ENCODE measurements at regions not wholly inside any gene's neighbourhood (a gene's known extent, or its start where the extent isn't known, plus 50 kb on each side); places are given as distances from the start of the nearest gene placed in this dataset.

DNA sequence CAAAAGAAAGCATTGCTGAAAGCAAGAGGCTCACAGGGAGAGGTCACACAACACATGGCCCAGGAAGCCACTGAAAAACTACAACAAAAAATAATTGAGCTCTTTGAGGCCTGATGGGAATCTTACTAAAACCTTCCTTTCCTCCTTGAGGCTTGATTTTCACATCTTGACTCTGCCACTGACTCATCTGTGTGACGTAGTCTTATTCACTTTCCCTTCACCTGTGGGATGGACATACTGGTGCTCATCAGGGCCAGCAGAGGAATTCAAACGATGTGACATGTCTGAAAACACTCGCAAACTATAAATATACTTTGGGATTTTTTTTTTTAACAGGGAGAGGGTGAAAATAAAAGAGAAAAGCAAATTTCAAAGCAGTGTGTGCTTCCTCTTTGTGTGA, 78.3 kb upstream of the ASIC2 start:
- DNase-seq (ENCODE audit: low read depth), result no peak
- no peak overlapping the region for H3K4me3 ChIP-seq (ENCODE audit: low read depth, low read length)
- TF ChIP-seq, protein P1, sequence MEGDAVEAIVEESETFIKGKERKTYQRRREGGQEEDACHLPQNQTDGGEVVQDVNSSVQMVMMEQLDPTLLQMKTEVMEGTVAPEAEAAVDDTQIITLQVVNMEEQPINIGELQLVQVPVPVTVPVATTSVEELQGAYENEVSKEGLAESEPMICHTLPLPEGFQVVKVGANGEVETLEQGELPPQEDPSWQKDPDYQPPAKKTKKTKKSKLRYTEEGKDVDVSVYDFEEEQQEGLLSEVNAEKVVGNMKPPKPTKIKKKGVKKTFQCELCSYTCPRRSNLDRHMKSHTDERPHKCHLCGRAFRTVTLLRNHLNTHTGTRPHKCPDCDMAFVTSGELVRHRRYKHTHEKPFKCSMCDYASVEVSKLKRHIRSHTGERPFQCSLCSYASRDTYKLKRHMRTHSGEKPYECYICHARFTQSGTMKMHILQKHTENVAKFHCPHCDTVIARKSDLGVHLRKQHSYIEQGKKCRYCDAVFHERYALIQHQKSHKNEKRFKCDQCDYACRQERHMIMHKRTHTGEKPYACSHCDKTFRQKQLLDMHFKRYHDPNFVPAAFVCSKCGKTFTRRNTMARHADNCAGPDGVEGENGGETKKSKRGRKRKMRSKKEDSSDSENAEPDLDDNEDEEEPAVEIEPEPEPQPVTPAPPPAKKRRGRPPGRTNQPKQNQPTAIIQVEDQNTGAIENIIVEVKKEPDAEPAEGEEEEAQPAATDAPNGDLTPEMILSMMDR (IDR thresholded peaks at IDR 0.05; ENCODE audit: low read depth, low read length, missing control alignments), result no peak

DNA sequence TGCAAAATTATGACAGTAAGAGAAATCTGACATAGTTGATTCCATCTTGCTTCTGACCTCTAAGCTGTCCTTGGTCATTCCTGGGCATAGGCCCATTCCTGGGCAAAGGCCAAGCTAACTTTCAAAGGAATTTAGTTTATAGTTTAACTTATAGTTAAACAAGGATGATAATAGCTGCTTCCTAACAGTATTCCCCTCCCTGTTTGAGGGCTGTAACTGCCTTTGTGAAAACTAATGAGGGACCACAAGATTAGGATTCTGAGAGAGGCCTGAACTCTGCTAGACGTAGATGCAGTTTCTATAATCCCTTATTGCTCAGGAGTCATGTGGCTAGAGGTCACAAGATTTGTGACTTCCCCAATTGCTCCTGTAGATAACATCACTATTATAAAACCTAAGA, 80.2 kb upstream of the ASIC2 start:
- no peak overlapping the region for H3K4me3 ChIP-seq (ENCODE audit: low read depth, low read length)
- TF ChIP-seq, protein P1 (IDR thresholded peaks at IDR 0.05; ENCODE audit: low read depth, low read length, missing control alignments), result no peak
- no peak for DNase-seq (ENCODE audit: low read depth)

DNA sequence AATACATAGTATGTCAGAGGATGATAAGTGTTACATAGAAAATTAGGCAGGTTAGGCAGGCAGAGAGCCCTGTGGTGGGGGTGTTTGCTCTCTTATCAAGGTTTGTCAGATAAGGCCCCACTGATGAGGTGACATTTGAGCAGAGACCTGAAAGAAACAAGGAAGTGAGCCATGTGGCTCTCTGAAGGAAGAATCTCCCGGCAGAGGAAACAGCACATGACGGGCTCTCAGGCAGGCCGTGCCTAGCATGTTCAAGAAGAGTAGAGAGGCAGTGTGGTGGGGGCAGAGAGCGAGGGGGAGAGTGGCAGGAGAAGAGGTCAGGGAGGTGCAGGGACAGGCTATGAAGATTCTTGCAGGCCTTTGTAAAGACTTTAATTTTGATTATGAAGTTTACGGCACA, 82.0 kb upstream of the ASIC2 start:
- TF ChIP-seq, protein P1 (IDR thresholded peaks at IDR 0.05; ENCODE audit: low read depth, low read length, missing control alignments), result no peak
- DNase-seq (ENCODE audit: low read depth), result no peak

DNA sequence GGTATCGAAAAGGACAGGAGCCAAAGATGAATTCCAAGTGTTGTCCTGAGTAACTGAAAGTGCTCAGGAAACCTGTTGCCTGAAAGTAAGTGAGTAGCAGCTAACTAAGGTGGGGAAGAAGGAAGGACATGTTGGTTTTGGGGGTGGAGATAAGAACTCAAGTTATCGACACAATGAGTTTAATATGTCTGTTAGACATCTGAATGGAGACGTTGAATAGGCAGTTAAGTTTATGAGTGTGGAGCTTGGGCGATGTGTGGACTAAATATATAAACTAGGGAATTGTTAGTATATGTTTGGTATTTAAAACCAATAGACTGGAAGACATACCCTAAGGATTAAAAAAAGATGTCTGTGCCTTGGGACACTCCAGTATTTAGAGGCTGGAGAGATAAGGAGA, 82.7 kb upstream of the ASIC2 start:
- no peak overlapping the region for H3K4me3 ChIP-seq (ENCODE audit: low read depth, low read length)
- TF ChIP-seq, protein P1 (IDR thresholded peaks at IDR 0.05; ENCODE audit: low read depth, low read length, missing control alignments), result no peak
- DNase-seq (ENCODE audit: low read depth), result no peak

More for the DNA sequence above, 82.0 kb upstream of the ASIC2 start:
- no peak overlapping the region for H3K4me3 ChIP-seq (ENCODE audit: low read depth, low read length)

DNA sequence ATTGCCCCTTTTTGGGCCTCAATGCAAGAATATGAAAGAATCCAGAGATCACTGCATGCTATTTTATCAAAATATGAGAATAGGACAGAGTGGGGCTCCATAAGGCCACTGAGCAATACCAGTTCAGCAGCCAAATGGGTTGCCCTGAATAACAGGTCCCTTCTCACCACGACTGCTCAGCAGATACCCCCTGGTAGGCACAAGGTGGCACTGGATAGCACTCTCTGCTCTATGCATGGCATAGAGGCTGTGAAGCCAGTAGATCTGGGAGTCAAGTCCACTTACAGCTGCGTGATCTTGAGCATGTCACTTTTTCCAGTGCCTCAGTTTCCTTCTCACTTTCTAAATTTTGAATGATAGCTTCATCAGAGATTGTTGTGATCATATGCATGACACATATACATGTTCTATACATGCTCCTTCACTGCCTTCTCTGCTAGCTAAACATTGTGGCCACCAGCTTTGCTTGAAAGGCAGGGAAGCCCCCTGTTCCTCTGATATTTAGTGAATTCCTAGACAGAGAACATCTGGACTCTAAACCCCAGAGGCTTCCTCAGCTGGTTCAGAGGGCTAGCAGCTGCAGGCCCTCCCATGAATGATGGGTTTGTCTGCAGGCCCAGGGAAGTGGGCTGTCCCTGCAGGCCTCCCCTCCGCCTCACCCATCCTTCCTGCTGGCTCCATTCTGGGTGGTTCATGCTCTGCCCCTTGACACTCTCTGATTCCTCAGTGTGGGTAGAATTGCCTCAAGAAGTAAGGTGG, 84.9 kb upstream of the ASIC2 start:
- H3K4me3 ChIP-seq (ENCODE audit: low read depth, low read length), result no peak overlapping the region
- TF ChIP-seq, protein P1 (IDR thresholded peaks at IDR 0.05; ENCODE audit: low read depth, low read length, missing control alignments), result no peak
- no peak for DNase-seq (ENCODE audit: low read depth)

DNA sequence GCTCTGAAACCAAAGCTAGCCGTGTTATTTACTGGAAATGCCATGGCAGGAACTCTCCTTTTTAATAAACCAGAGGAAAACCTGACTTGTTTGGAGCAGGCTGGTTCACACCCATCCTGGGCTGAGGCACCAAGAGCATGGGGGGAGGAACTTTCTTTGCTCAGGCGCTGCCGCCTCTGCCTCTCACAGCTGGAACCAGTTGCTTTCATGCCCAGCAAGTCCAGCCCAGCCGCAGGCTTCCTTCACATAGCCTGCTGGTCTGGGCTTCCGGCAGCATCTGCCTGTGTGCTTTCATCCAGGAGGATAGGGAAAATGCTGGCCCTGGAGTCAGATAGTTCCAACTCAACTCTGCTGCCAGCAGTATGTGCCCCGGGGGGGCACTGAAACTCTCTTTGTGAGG, 88.1 kb upstream of the ASIC2 start:
- H3K4me3 ChIP-seq (ENCODE audit: low read depth, low read length), result no peak overlapping the region

More for the DNA sequence above, 88.1 kb upstream of the ASIC2 start:
- TF ChIP-seq, protein P1 (IDR thresholded peaks at IDR 0.05; ENCODE audit: low read depth, low read length, missing control alignments), result no peak
- no peak for DNase-seq (ENCODE audit: low read depth)

All from GM12864 (cell line).